WTC11 (cell line): ENCODE measurements at regions not wholly inside any gene's neighbourhood (a gene's known extent, or its start where the extent isn't known, plus 50 kb on each side); places are given as distances from the start of the nearest gene placed in this dataset.

Experiments used
- ATAC-seq: fragments of 200-7000 bp; cut with Tn5 transposase; 2 replicates; pipeline ENCODE4 v1.10.0; 2021; ENCODE audit warnings: mild to moderate bottlenecking, moderate library complexity
- CTCF ChIA-PET: fragments of 300-600 bp; sonication (Branson Sonifier 250); formaldehyde crosslinking; loops from one replicate; lab custom pipeline; 2021; ENCODE audit warnings: antibody characterized with exemption; lab: Charles Lee
- POLR2A ChIA-PET: fragments of 350-600 bp; sonication (Branson Sonifier 250); formaldehyde crosslinking; loops from one replicate; lab custom pipeline; 2021; ENCODE audit warnings: antibody characterized with exemption; lab: Charles Lee
- DNase-seq: peaks from one replicate; pipeline ENCODE4 v3.0.0; 2021; ENCODE audit warnings: low spot score
- H3K27ac Mint-ChIP-seq: 2 replicates; pipeline ENCODE4 v1.8.0; 2021; ENCODE audit warnings: mixed read lengths
- H3K27me3 Mint-ChIP-seq: 2 replicates; pipeline ENCODE4 v1.8.0; 2021; ENCODE audit warnings: low read depth, mild to moderate bottlenecking, moderate library complexity, mixed read lengths
- H3K36me3 Mint-ChIP-seq: 2 replicates; pipeline ENCODE4 v1.8.0; 2021; ENCODE audit warnings: mixed read lengths
- H3K4me1 Mint-ChIP-seq: 2 replicates; pipeline ENCODE4 v1.8.0; 2022; ENCODE audit warnings: mixed read lengths
- H3K4me3 Mint-ChIP-seq: 2 replicates; pipeline ENCODE4 v1.8.0; 2021; ENCODE audit warnings: mild to moderate bottlenecking, moderate library complexity, mixed read lengths
- H3K9me3 Mint-ChIP-seq: 2 replicates; pipeline ENCODE4 v1.8.0; 2021; ENCODE audit warnings: mixed read lengths
- AR ChIP-seq: fragments of 250-450 bp; sonication (Bioruptor Pico); IDR thresholded peaks from 2 replicates; pipeline ENCODE4 v1.9.0; 2021; ENCODE audit warnings: mild to moderate bottlenecking
- ATF1 ChIP-seq: sonication (generic); formaldehyde crosslinking; IDR thresholded peaks from 2 replicates; pipeline ENCODE4 v1.8.1; 2023; ENCODE audit warnings: mild to moderate bottlenecking, moderate library complexity, missing genetic modification reagents
- CREM ChIP-seq: sonication (generic); formaldehyde crosslinking; IDR thresholded peaks from 2 replicates; pipeline ENCODE4 v1.8.1; 2022; ENCODE audit warnings: mild to moderate bottlenecking, missing genetic modification reagents, moderate library complexity
- CTCF ChIP-seq: fragments of 200-600 bp; IDR thresholded peaks from 2 replicates; pipeline ENCODE4 v1.8.0; 2022; ENCODE audit warnings: antibody characterized with exemption
- E2F4 ChIP-seq: sonication (generic); formaldehyde crosslinking; IDR thresholded peaks from 2 replicates; pipeline ENCODE4 v1.8.1; 2022; ENCODE audit warnings: low read depth, mild to moderate bottlenecking, moderate library complexity, missing genetic modification reagents, borderline replicate concordance
- ELF4 ChIP-seq: sonication (generic); formaldehyde crosslinking; IDR thresholded peaks from 2 replicates; pipeline ENCODE4 v1.8.1; 2022; ENCODE audit warnings: low read depth, mild to moderate bottlenecking, moderate library complexity, missing genetic modification reagents
- ESRRA ChIP-seq: sonication (generic); formaldehyde crosslinking; IDR thresholded peaks from 2 replicates; pipeline ENCODE4 v1.8.1; 2022; ENCODE audit warnings: mild to moderate bottlenecking, missing genetic modification reagents, borderline replicate concordance
- FOXP1 ChIP-seq: sonication (generic); formaldehyde crosslinking; IDR thresholded peaks from 2 replicates; pipeline ENCODE4 v1.8.0; 2022; ENCODE audit warnings: missing genetic modification reagents, mild to moderate bottlenecking, moderate library complexity, borderline replicate concordance
- JUN ChIP-seq: sonication (generic); formaldehyde crosslinking; IDR thresholded peaks from 2 replicates; pipeline ENCODE4 v1.8.0; 2023; ENCODE audit warnings: mild to moderate bottlenecking, missing genetic modification reagents
- MLX ChIP-seq: sonication (generic); formaldehyde crosslinking; IDR thresholded peaks from 2 replicates; pipeline ENCODE4 v1.8.1; 2023; ENCODE audit warnings: mild to moderate bottlenecking, missing genetic modification reagents, moderate library complexity
- NFE2L1 ChIP-seq: sonication (generic); formaldehyde crosslinking; IDR thresholded peaks from 2 replicates; pipeline ENCODE4 v1.8.1; 2023; ENCODE audit warnings: missing genetic modification reagents
- NR2C2 ChIP-seq: sonication (generic); formaldehyde crosslinking; IDR thresholded peaks from 2 replicates; pipeline ENCODE4 v1.8.0; 2022; ENCODE audit warnings: mild to moderate bottlenecking, missing genetic modification reagents
- PRDM15 ChIP-seq: sonication (generic); formaldehyde crosslinking; IDR thresholded peaks from 2 replicates; pipeline ENCODE4 v1.8.0; 2022; ENCODE audit warnings: missing genetic modification reagents
- SMAD4 ChIP-seq: sonication (generic); formaldehyde crosslinking; IDR thresholded peaks from 2 replicates; pipeline ENCODE4 v1.8.0; 2022; ENCODE audit warnings: mild to moderate bottlenecking, missing genetic modification reagents
- SOX15 ChIP-seq: fragments of 250-450 bp; sonication (Bioruptor Pico); IDR thresholded peaks from 2 replicates; pipeline ENCODE4 v1.9.0; 2021; ENCODE audit warnings: mild to moderate bottlenecking
- SP1 ChIP-seq: sonication (generic); formaldehyde crosslinking; conservative IDR thresholded peaks from 2 replicates; pipeline ENCODE4 v1.8.1; 2022; ENCODE audit warnings: missing genetic modification reagents
- TP53 ChIP-seq: sonication (generic); formaldehyde crosslinking; IDR thresholded peaks from 2 replicates; pipeline ENCODE4 v1.8.1; 2023; ENCODE audit warnings: mild to moderate bottlenecking, missing genetic modification reagents
- ZNF138 ChIP-seq: sonication (generic); formaldehyde crosslinking; conservative IDR thresholded peaks from 2 replicates; pipeline ENCODE4 v1.8.1; 2022; ENCODE audit warnings: mild to moderate bottlenecking, moderate library complexity, missing genetic modification reagents
- ZNF219 ChIP-seq: sonication (generic); formaldehyde crosslinking; IDR thresholded peaks from 2 replicates; pipeline ENCODE4 v1.8.0; 2023; ENCODE audit warnings: missing genetic modification reagents, mild to moderate bottlenecking, borderline replicate concordance
- ZNF512 ChIP-seq: sonication (generic); formaldehyde crosslinking; IDR thresholded peaks from 2 replicates; pipeline ENCODE4 v1.8.1; 2022; ENCODE audit warnings: missing genetic modification reagents, borderline replicate concordance

- TF ChIP-seq CTCF, result no peak
- no peak for TF ChIP-seq ZNF512
- TF ChIP-seq ZNF219, result no peak
- no peak for TF ChIP-seq CREM (CRISPR knock-in tag)
- no peak for TF ChIP-seq E2F4 (CRISPR knock-in tag)
- TF ChIP-seq ATF1 (CRISPR knock-in tag), result no peak
- TF ChIP-seq SP1 (CRISPR knock-in tag), result no peak
- no peak for TF ChIP-seq TP53 (CRISPR knock-in tag)
- TF ChIP-seq PRDM15, result no peak
Observed at GRCh38 chr4:179595671-179596410, 2153.6 kb upstream of the AGA start (continued).

GRCh38 chr4:179596621-179597020, 2154.4 kb upstream of the AGA start:
- ATAC-seq (no peak), DNase-seq (no peak)
- CTCF ChIA-PET, result no interaction called here
- no peak overlapping the region for H3K27ac Mint-ChIP-seq
- peaks cover 2% of the 10 kb centered on the region; the same call in 1 of the 2 replicates for H3K9me3 Mint-ChIP-seq
- no peaks in the 10 kb centered on the region for H3K27me3 Mint-ChIP-seq
- H3K4me1 Mint-ChIP-seq, result no peaks in the 10 kb centered on the region
- H3K36me3 Mint-ChIP-seq, result no peaks in the 10 kb centered on the region
- TF ChIP-seq NR2C2 (CRISPR knock-in tag) (no peak), NFE2L1 (CRISPR knock-in tag) (no peak), ELF4 (no peak), SMAD4 (CRISPR knock-in tag) (no peak), ZNF219 (no peak), CREM (CRISPR knock-in tag) (no peak), SOX15 (CRISPR knock-in tag) (no peak), MLX (CRISPR knock-in tag) (no peak), ZNF138 (no peak), FOXP1 (CRISPR knock-in tag) (no peak), ESRRA (no peak), JUN (CRISPR knock-in tag) (no peak), AR (no peak)
- POLR2A ChIA-PET, result no interaction called here
- H3K4me3 Mint-ChIP-seq, result no peak overlapping the region
